ENCODE measurements at regions not wholly inside any gene's neighbourhood (a gene's known extent, or its start where the extent isn't known, plus 50 kb on each side); places are given as distances from the start of the nearest gene placed in this dataset.

- no peak overlapping the region for H3K27ac ChIP-seq (ENCODE audit: low read depth in 1 of 2, low read length in 1 of 2)
- WGBS, 2 donors = 79 to 93% methylated on average over 4 of the region's 4 CpGs
- no peaks in the 10 kb centered on the region for H3K36me3 ChIP-seq (ENCODE audit: control insufficient read depth in 4 of 4, insufficient read depth in 4 of 4, low read length in 4 of 4)
- no peaks in the 10 kb centered on the region for H3K27me3 ChIP-seq (ENCODE audit: control insufficient read depth in 3 of 3, insufficient read depth in 3 of 3, low read length in 2 of 3)
- TF ChIP-seq CTCF (IDR thresholded peaks at IDR 0.05; ENCODE audit: control extremely low read depth, extremely low read depth) = no peak
- H3K4me3 ChIP-seq = no peak overlapping the region
- H3K4me1 ChIP-seq (ENCODE audit: control insufficient read depth in 5 of 5, insufficient read depth in 5 of 5, low read length in 5 of 5) = peaks cover 0 to 2% (median 0%) of the 10 kb centered on the region in 5 donors
- no peak overlapping the region for H3K9ac ChIP-seq (ENCODE audit: insufficient read depth in 1 of 2, low read length in 2 of 2)
- ATAC-seq (ENCODE audit: insufficient read depth, low FRiP score) (no peak), DNase-seq (no peak)
- peaks cover 0 to 7% (median 2%) of the 10 kb centered on the region in 4 donors for H3K9me3 ChIP-seq (ENCODE audit: control insufficient read depth in 4 of 4, insufficient read depth in 3 of 4, low read length in 3 of 4)
Observed at GRCh38 chr13:43991773-43992201, 112.1 kb downstream of the LACC1 start.

GRCh38 chr13:43992211-43992610 lies 112.5 kb downstream of the LACC1 start:
- WGBS, 2 donors = 70 to 89% methylated on average over 1 of the region's 1 CpG
- peaks cover 0 to 2% (median 0%) of the 10 kb centered on the region in 5 donors for H3K4me1 ChIP-seq (ENCODE audit: control insufficient read depth in 5 of 5, insufficient read depth in 5 of 5, low read length in 5 of 5)

GRCh38 chr13:43994999-43995859 lies 115.5 kb downstream of the LACC1 start:
- Histone ChIP-seq H3K4me1 (ENCODE audit: control insufficient read depth in 5 of 5, insufficient read depth in 5 of 5, low read length in 5 of 5) (peaks cover 0 to 2% (median 0%) of the 10 kb centered on the region in 5 donors), H3K9ac (ENCODE audit: insufficient read depth in 1 of 2, low read length in 2 of 2) (no peak overlapping the region), H3K9me3 (ENCODE audit: control insufficient read depth in 4 of 4, insufficient read depth in 3 of 4, low read length in 3 of 4) (peaks cover 0 to 7% (median 2%) of the 10 kb centered on the region in 4 donors), H3K36me3 (ENCODE audit: control insufficient read depth in 4 of 4, insufficient read depth in 4 of 4, low read length in 4 of 4) (no peaks in the 10 kb centered on the region), H3K27ac (ENCODE audit: low read depth in 1 of 2, low read length in 1 of 2) (no peak overlapping the region), H3K27me3 (ENCODE audit: control insufficient read depth in 3 of 3, insufficient read depth in 3 of 3, low read length in 2 of 3) (no peaks in the 10 kb centered on the region), H3K4me3 (no peak overlapping the region)
- WGBS, 2 donors = 81 to 84% methylated on average over 7 of the region's 7 CpGs
- ATAC-seq (ENCODE audit: insufficient read depth, low FRiP score) (no peak), DNase-seq (no peak)
- TF ChIP-seq CTCF (IDR thresholded peaks at IDR 0.05; ENCODE audit: control extremely low read depth, extremely low read depth) = no peak

More at GRCh38 chr13:43992211-43992610, 112.5 kb downstream of the LACC1 start:
- H3K27me3 ChIP-seq (ENCODE audit: control insufficient read depth in 3 of 3, insufficient read depth in 3 of 3, low read length in 2 of 3) = no peaks in the 10 kb centered on the region
- ATAC-seq (ENCODE audit: insufficient read depth, low FRiP score) (no peak), DNase-seq (no peak)
- H3K9me3 ChIP-seq (ENCODE audit: control insufficient read depth in 4 of 4, insufficient read depth in 3 of 4, low read length in 3 of 4) = peaks cover 0 to 7% (median 2%) of the 10 kb centered on the region in 4 donors
- no peak overlapping the region for H3K9ac ChIP-seq (ENCODE audit: insufficient read depth in 1 of 2, low read length in 2 of 2)
- H3K4me3 ChIP-seq = no peak overlapping the region
- no peak for TF ChIP-seq CTCF (IDR thresholded peaks at IDR 0.05; ENCODE audit: control extremely low read depth, extremely low read depth)
- no peaks in the 10 kb centered on the region for H3K36me3 ChIP-seq (ENCODE audit: control insufficient read depth in 4 of 4, insufficient read depth in 4 of 4, low read length in 4 of 4)
- no peak overlapping the region for H3K27ac ChIP-seq (ENCODE audit: low read depth in 1 of 2, low read length in 1 of 2)
